DMS53 (cell line): ENCODE measurements at regions not wholly inside any gene's neighbourhood (a gene's known extent, or its start where the extent isn't known, plus 50 kb on each side); places are given as distances from the start of the nearest gene placed in this dataset.
"Not testable (repeated sequence)": the region's sequence is repeated elsewhere in the genome, so short reads cannot be mapped to it uniquely, and the experiment has no call there.

ENCODE experiments used
- DNase-seq: peaks from one replicate; lab custom pipeline; 2025; lab: John Stamatoyannopoulos, UW

DNA sequence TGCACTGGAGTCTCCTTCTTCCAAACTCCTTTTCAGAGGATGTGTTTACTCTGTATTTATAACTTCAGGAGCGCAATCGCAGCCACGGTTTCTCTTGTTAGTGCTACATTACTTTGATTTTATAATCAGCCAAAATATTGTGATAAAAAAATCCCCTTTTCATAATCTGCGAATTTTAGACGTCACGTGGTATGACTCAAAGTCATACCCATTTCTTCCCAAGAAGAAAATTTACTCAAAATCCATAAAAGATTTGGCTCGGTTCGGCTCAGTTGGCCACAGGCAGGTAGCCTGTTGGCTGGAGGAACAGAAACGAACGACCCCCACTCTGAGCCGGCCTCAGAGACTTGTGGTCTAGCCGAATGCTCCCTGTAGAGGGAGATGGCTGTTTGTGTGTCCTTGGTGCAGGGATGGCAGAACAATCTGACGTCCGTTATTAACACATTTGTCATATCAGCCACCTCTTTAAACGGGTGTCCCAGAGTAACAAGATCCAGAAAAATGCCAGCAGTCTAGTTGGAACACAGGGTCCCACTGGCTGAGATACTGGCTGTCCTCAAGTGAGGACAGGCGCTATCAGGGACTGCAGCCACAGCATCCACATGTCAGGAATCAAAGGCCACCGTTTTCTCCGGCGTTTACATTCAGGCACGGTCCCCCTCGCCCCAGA lies 247.6 kb downstream of the DLL1 start:
- DNase-seq: no peak

DNA sequence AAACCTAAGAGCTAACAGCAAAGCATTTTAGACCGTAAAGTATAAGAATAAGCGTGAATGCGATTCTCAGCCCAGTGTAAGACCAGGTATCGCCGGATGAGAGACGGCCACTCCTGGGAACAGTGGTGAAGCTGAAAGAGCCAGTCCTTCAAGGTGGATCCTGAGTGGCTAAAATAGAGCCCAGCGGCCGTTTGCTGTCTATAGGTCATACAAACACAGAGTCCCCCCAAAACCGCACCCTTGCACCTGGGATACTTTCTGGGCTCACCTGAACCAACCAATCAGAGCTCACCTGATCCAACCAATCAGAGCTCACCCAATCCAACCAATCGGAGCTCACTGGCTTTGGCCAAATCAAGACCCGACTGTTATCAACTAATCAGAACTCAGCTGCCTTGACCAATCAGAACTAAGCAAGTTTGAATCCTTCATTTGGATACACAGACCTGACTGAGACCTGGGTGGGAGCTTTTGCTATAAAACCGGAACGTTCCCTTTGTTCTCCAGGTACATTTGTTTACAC lies 248.2 kb downstream of the DLL1 start:
- DNase-seq: no peak

DNA sequence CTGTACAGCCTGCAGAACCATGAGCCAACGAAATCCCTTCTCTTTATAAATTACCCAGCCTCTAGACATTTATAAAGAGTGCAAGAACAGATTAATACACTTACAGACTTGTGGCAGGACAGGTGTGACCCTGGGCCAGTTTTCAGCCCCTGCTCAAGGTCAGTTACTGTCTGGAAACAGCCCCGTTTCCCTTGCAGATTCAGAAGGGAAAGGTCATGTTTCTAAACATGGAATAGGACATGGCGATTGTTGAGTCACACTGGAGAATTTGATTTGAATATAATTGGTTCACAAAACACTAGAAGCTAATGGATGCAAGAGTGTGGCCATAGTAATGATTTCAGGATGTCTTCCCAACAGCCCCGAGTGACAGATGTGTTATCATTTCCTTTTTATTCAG lies 248.8 kb downstream of the DLL1 start:
- DNase-seq: no peak

DNA sequence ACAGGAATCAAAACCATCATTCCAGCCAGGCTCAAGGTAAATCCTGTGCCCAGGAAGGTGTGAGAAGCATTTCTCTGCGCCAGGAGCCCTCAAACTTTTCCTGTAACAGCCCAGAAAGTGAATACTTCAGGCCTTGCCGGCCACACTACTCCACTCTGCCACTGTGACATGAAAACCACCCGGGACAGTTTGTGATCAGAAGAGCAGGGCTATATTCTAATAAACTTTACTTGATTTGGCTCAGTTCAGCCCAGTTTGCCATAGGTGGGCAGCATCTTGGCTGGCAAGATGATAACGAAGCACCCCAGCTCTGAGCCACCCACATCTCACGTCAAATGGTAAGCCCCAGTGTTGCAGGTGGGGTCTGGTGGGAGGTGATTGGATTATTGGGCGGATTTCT lies 249.4 kb downstream of the DLL1 start:
- no peak for DNase-seq

DNA sequence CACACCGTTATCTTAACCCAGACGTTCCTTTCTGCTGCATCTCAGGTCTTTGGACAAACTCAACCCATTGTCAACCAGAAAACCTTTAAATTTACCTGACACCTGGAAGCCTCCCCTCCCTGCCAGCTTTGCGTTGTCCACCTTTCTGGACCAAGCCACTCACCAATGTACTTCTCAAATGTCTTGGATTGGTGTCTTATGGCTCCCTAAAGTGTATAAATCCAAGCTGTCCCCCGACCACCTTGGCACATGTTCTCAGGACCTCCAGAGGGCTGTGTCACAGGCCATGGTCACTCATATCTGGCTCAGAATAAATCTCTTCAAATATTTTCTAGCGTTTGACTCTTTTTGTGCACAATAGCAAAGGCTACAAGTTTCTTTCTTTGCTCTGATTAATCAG lies 250.0 kb downstream of the DLL1 start:
- no peak for DNase-seq

DNA sequence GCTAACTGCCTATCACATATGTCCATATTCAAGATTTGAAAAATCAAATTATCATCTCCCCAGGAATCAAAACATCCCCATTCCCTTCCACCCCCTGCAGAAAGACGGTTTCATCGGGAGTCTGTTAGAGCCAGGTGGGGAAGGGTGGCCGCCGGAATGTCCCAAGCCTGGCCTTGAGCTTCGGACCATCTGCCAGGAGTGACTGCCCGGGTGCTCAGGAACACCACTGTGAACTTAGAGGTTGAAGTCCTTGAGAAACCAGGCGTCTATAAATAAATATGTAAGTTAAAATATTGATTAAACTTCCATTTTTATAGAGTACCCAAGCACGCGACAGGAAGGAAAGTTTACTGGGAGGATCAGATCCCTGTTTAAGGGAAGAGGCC lies 250.8 kb downstream of the DLL1 start:
- no peak for DNase-seq

DNA sequence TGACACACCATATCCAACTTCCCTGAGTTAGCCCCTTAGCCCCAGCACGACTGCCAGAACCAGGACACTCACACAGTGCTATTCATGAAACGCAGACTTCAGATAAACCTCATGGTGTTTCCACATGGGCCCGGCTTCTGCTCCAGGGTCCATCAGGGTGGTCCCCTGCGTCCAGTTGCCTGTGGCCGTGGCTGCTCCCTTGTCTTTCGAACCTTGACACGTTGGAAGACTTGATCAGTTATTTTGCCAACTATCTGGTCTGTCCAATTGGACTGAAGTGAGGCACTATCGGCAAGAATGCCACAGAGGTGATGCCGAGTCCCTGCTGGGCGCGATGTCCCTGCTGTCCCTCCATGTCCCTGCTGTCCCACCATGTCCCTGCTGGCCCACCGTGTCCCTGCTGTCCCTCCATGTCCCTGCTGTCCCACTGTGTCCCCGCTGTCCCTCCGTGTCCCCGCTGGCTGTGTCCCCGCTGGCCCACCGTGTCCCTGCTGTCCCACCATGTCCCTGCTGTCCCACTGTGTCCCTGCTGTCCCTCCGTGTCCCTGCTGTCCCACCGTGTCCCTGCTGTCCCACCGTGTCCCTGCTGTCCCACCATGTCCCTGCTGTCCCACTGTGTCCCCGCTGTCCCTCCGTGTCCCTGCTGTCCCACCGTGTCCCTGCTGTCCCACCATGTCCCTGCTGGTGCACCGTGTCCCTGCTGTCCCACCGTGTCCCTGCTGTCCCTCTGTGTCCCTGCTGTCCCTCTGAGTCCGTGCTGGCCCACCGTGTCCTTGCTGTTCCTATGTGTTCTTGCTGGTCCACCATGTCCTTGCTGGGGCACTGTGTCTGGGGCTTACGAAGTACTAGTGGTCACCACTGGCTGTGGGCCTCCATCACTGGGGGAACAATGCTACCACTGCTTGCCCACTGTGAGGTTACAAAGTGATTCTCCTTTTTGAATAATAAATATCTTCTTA lies 251.4 kb downstream of the DLL1 start:
- DNase-seq: no peak

DNA sequence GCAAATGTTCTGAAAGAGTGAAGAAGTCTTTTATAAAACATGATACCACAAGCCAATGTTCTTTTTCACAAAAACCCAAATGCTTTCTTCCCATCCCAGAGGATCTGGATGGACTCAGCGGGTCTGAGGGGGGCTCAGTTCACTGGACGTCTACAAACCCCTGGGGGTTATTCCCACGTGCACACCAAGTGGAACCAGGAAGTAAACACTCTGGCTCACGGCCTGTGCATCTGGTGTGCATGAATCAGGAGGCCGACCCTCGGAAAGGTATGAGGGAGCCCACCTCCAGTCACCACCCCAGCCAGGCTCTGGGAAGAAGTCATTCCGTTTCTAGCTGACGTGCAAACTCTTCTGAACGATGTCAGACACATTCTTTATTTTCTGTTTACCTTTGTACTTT lies 252.2 kb downstream of the DLL1 start:
- DNase-seq: no peak

DNA sequence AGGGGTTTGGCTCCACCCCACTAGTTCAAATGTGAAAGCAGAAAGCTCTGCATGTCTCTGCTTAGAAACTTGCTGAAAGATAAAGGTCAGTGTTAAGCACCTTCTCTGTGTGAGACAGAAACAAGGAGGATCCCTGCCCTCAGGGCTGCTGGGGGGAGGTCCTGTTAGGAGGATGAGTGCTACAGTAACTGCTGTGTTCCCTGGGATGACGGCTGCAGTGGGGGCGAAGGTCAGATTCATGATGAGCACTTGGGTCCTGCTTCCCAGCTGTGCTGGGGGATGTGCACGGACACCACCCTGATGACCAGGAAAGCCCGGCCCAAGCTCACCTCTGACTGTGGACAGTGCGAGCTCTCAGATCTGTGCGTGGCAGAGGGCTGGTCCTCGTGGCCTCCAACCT lies 252.6 kb downstream of the DLL1 start:
- DNase-seq: peak; percentile 58

DNA sequence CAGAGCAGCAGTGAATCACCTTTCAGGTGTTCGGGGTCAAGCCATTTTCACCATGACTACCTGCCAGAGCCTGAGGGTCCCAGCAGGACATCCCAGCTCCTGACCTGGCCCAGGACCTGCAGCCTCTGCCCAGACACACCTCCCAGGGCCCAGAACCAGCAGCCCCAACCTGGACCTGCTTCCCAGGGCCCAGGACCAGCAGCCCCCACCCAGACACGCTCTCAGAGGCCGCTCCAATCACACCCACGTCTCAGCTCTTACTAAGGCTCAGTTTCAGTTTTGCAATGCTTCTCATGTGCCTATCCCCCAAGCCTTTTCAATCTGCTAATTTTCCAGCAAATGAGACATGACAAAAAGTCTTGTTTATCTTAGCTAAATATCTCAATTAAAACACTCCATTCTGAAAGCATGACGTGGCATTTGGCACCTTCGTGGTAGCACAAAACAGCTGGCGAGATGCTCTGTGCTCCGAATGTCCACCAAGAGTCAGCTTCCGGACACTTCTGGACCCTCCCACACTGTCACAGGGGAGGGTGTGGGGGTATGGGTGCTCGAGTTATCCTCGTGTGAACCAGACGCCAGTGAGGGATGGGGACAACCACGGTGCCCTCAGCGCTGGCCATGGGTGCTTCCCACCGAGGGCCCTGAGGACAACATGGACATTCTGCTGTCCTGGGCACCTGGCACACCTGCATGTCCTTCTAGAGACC lies 253.2 kb downstream of the DLL1 start:
- no peak for DNase-seq

DNA sequence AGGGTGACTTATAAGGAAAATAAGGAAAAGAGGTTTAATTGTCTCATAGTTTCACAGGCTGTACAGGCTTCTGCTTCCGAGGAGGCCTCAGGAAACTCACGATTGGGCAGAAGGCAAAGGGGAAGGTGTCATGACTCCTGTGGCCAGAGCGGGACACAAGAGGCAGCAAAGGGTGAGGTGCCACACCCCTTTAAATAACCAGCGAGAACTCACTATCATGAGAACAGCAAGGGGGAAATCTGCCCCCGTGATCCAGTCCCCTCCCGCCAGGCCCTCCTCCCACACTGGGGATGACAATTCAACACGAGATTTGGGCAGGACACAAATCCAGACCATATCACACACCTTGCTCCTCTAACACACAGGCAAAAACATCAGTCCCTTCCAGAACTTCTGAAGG lies 254.0 kb downstream of the DLL1 start:
- DNase-seq: no peak

DNA sequence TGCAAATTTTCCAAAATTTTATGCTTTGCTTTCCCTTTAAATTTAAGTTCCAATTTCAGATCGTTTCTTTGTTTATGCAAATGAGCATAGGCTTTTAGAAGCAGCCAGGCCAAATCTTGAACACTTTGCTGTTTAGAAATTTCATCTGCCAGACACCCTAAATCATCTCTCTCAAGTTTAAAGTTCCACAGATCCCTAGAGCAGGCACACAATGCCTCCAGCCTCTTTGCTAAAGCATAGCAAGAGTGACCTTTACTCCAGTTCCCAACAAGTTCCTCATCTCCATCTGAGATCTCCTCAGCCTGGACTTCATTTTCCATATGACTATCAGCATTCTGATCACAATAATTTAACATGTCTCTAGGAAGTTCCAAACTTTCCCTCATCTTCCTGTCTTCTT lies 254.5 kb downstream of the DLL1 start:
- not testable (repeated sequence) for DNase-seq

DNA sequence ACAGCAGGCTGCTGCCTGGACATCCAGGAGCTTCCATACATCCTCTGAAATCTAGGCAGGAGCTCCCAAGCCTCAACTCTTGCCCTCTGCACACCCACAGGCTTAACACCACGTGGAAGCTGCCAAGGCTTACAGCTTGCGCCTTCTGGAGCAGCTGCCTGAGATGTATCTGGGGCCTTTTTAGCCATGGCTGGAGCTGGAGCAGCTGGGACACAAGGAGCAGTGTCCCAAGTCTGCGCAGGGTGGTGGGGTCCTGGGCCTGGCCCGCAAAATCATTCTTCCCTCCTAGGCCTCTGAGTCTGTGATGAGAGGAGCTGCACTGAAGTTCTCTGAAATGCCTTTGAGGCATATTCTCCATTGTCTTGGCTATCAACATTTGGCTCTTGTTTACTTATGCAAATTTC lies 255.0 kb downstream of the DLL1 start:
- peak; percentile 14 for DNase-seq

DNA sequence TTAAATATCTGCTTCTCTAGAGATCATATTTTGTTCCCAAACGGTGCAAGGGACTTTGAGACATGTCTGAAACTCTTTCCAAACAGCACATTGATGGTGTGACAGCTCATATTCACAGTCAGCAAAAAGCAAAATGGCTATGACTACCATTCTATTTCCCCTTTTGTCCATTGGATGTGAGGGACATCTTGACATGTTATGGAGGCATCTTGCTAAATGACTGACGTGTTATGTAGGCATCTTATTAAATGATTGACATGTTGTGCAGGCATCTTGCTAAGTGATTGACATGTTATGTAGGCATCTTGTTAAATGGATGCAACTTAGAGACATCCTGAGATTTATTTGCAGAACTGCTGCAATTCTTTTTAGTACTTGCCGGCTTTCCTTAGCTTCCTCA lies 255.8 kb downstream of the DLL1 start:
- no peak for DNase-seq

DNA sequence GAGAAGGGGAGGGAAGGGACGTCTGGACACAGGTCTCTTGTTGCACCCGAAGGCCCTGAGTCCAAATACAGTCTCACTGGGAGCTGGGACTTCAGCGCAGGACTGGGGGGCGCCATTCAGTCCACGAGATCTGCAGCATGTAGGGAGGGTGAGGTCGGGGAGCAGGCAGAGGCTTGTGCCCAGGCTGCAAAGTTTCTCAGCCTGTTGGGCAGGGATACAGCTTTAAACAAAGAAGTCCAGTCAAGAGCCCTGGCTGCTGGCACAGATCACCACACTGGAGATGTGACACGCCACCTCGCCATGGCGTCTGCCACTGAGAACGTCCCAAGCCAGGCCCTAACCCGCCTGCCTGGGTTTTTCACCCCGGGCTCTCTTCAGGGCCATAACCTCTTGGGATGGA lies 256.6 kb downstream of the DLL1 start:
- DNase-seq: peak; percentile 13

DNA sequence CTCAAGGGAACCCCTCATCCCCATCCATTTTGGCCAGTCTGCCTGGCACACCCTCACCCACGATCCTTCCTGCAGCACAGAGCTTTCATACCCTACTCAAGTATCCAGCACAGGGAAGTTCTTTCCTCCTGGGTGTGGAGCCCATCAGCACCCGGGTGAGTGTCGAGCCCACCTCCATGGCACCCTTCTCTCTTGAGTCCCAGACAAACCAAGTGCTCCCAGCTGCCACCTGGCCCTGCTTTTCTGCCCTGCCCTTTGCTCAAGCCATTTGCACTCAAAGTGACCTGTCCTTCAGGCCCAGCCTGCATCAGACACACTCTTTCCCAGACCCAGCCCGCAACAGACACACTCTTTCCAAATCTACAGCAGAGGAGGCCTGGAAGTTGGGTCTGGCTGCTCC lies 257.2 kb downstream of the DLL1 start:
- DNase-seq: no peak

DNA sequence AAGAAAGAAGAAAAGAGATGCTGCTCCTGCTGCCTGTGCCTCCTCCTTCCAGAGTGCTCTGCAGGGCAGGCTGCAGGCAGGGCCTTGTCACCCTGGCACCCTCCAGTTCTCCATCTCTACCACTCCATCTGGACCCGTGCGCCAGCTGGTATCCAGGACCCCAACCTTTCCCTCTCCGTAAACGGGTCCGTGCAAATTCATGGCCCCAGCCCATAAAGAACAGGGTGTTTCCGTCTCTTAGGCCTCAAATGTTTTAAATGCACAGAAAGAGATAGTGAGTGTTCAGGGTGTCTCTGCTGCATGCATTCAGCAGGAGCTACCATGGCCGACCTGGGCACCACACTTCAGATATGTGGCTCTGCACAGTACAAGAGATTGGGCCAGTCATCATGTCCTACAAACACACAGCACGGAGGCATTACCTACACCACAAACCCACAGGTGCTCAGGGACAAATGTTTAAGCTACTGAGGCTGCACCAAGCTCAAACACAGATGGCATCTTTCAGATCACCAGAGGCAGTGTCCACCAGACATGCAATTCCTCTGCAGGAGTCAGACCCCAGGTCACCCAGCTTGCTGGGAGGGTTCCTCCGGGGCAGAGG lies 258.1 kb downstream of the DLL1 start:
- DNase-seq: no peak

DNA sequence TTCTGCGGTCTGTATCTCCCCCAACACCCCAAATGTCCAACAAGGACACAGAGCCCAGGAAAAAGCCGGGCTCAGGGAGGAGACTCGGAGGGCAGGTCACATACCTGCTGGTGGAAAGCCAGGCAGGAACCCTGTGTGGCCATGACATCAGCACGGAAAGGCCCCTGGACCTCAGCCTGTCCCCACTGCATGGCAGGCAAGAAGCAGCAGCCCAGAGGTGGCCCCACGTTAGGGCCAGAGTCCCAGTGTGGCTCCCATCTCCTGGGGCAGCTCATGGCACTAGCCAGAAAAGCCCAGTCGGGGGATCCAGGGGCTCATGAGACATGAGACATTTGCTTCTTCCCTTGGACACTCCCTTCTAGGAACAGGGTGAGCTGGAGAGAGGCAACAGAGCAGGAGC lies 258.7 kb downstream of the DLL1 start:
- no peak for DNase-seq

DNA sequence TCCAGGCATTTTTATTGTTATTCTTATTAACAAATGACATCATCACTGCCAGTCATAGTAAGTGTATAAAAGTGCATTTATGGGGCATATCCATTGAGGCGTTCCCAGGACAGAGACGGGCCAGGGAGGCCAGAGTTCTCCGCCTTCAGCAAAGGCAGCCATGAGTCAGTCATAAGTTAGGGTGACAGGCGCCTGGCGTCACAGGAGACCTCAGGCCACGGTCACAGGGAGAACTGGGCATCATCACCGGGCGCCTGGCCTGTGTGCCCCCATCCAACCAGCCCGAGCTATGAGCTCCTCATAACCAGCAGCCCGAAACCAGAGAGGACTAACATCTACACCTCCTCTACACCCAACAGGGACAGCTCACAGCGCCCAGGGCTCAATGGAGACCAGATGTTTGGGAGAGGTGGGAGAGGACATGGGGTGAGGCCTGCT lies 259.2 kb downstream of the DLL1 start:
- no peak for DNase-seq

DNA sequence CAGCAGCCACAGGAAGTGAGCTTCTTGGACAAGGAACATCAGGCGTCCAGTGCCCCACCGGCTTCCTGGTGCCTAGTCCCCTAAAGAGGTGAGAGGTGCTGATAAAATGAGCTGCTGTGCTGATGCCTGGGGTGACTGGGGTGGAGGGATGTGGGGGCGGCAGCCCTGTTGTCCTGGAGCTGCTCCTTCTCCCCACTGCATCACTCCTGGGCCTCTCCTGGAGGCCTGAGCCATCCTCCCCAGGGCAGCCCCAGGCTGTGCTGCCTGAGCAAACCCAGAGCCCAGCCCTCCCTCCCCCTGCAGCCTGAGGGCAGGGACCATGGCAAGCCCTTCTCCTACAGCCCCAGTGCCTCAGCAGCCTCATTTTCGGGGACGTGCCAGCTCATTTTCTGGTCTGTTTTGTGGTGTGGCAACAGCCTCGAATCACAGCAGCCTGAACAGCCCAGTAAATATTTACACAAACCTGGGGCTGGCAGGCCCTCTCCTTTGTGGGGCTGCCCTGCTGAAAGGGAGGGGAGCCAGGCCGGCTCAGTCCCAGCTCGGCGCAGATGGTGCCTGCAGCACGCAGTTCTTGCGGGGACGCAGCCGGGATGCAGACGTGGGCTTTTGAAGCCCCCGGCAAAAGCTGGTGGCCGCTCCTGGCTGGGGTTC lies 259.9 kb downstream of the DLL1 start:
- DNase-seq: peak; percentile 85

DNA sequence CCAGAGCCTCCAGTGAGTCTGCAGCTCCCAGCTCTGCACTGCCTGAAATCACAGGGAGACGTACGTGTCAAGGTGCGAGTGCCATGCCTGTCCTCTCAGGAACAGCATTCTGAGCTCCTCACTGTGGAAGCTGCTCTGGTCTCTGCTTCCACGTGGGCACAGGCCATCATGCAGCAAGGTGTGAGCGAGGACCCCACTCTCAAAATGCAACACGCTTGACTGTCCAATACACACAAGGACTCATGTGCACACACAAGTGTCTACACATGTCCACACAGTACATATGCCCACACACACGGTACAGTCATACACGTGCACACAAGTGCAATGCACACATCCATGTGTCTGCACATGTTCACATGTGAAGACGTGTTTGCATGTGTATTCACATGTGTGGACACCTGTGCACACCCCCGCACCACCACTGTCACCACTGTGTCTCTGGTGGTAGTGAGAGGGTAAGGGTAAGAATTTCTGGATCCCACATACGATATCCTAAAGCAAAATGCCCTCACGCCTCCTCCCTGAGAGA lies 260.5 kb downstream of the DLL1 start:
- no peak for DNase-seq
